A673 (cell line): ENCODE measurements at regions not wholly inside any gene's neighbourhood (a gene's known extent, or its start where the extent isn't known, plus 50 kb on each side); places are given as distances from the start of the nearest gene placed in this dataset.
"Not testable (repeated sequence)": the region's sequence is repeated elsewhere in the genome, so short reads cannot be mapped to it uniquely, and the experiment has no call there.

Source experiments
- EZH2 ChIP-seq: fragments of 200-600 bp; sonication (generic); IDR thresholded peaks from 2 replicates; pipeline ENCODE4 v1.6.1; 2017; ENCODE audit warnings: borderline replicate concordance, low read depth, mild to moderate bottlenecking, mixed read lengths, antibody characterized with exemption, low read length; ENCODE audit not compliant: poor library complexity, severe bottlenecking
- TF ChIP-seq, protein P1 (sequence below): fragments of 300-800, 200-600 bp; sonication (generic); conservative IDR thresholded peaks from 2 replicates; pipeline ENCODE4 v1.5.1; 2017; ENCODE audit warnings: low read depth, mild to moderate bottlenecking, antibody characterized with exemption, low read length, moderate library complexity, mixed read lengths

DNA sequence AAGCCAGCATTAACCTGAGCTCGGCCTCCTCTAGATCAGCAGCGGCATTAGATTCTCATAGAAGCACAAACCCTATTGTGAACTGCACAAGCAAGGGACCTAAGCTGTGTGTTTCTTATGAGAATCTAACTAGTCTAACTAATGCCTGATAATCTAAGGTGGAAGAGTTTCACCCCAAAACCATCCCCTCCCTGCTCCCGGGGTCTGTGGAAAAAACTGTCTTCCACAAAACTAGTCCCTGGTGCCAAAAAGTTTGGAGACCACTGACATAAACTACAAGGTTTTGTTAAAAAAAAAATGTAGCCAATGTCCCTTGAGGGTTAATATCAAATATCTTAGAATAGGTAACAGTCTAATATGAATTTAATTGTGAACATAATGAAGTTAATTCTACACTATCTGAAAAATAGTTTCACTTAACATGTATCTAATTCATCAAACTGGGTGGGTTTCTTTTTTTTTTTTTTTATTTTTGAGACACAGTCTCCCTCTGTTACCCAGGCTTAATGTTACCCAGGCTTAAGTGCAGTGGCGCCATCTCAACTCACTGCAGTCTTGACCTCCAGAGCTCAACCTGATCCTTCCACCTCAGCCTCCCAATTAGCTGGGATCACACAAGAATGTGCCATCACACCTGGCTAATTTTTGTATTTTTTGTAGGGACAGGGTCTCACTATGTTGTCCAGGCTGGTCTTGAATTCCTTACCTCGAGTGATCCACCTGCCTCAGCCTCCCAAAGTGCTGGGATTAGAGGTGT, 4752.2 kb upstream of the OR11H1 start:
- TF ChIP-seq, protein P1, sequence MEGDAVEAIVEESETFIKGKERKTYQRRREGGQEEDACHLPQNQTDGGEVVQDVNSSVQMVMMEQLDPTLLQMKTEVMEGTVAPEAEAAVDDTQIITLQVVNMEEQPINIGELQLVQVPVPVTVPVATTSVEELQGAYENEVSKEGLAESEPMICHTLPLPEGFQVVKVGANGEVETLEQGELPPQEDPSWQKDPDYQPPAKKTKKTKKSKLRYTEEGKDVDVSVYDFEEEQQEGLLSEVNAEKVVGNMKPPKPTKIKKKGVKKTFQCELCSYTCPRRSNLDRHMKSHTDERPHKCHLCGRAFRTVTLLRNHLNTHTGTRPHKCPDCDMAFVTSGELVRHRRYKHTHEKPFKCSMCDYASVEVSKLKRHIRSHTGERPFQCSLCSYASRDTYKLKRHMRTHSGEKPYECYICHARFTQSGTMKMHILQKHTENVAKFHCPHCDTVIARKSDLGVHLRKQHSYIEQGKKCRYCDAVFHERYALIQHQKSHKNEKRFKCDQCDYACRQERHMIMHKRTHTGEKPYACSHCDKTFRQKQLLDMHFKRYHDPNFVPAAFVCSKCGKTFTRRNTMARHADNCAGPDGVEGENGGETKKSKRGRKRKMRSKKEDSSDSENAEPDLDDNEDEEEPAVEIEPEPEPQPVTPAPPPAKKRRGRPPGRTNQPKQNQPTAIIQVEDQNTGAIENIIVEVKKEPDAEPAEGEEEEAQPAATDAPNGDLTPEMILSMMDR = not testable (repeated sequence)
- not testable (repeated sequence) for TF ChIP-seq EZH2
